NCI-H1694 treated with DMSO at 0.1 percent for 48 hours (cell line): ENCODE measurements at regions not wholly inside any gene's neighbourhood (a gene's known extent, or its start where the extent isn't known, plus 50 kb on each side); places are given as distances from the start of the nearest gene placed in this dataset.
"Not testable (repeated sequence)": the region's sequence is repeated elsewhere in the genome, so short reads cannot be mapped to it uniquely, and the experiment has no call there.

Experiments used
- DNase-seq: peaks from one replicate; lab custom pipeline; 2025; lab: John Stamatoyannopoulos, UW

- DNase-seq = no peak
These were observed 451.6 kb downstream of the TRHDE start for GRCh38 chr12:72723732-72724131.

- no peak for DNase-seq
These were observed 457.4 kb downstream of the TRHDE start for GRCh38 chr12:72729451-72730010.

GRCh38 chr12:72734581-72734980 is 462.4 kb downstream of the TRHDE start:
- DNase-seq = no peak

GRCh38 chr12:72738811-72739210 is 466.6 kb downstream of the TRHDE start:
- DNase-seq = no peak

- no peak for DNase-seq
These were observed 467.9 kb downstream of the TRHDE start for GRCh38 chr12:72740064-72740463.

GRCh38 chr12:72742568-72742967 is 470.4 kb downstream of the TRHDE start:
- DNase-seq = no peak

- no peak for DNase-seq
These were observed 473.9 kb downstream of the TRHDE start for GRCh38 chr12:72746048-72746447.

- no peak for DNase-seq
These were observed 475.1 kb downstream of the TRHDE start for GRCh38 chr12:72747111-72747849.

- DNase-seq = no peak
These were observed 476.8 kb downstream of the TRHDE start for GRCh38 chr12:72748971-72749370.

- DNase-seq = no peak
These were observed 481.4 kb downstream of the TRHDE start for GRCh38 chr12:72753571-72753970.

- DNase-seq = not testable (repeated sequence)
These were observed 481.9 kb downstream of the TRHDE start for GRCh38 chr12:72754026-72754425.

GRCh38 chr12:72766517-72766916 is 494.3 kb downstream of the TRHDE start:
- peak; percentile 14 for DNase-seq

- DNase-seq = no peak
These were observed 501.9 kb downstream of the TRHDE start for GRCh38 chr12:72774023-72774422.

GRCh38 chr12:72777806-72778205 is 505.6 kb downstream of the TRHDE start:
- no peak for DNase-seq

GRCh38 chr12:72790273-72790672 is 518.1 kb downstream of the TRHDE start:
- DNase-seq = no peak

- no peak for DNase-seq
These were observed 520.7 kb downstream of the TRHDE start for GRCh38 chr12:72792889-72793288.

GRCh38 chr12:72793796-72794195 is 521.6 kb downstream of the TRHDE start:
- DNase-seq = no peak

- no peak for DNase-seq
These were observed 543.3 kb downstream of the TRHDE start for GRCh38 chr12:72815421-72815820.

GRCh38 chr12:72828662-72829324 is 556.6 kb downstream of the TRHDE start:
- no peak for DNase-seq

GRCh38 chr12:72829838-72830237 is 557.7 kb downstream of the TRHDE start:
- no peak for DNase-seq

GRCh38 chr12:72832024-72832423 is 559.9 kb downstream of the TRHDE start:
- no peak for DNase-seq

- no peak for DNase-seq
These were observed 564.0 kb downstream of the TRHDE start for GRCh38 chr12:72836194-72836593.

- DNase-seq = no peak
These were observed 567.5 kb downstream of the TRHDE start for GRCh38 chr12:72839696-72840095.
